Tibial artery (tissue), 4 donors: ENCODE measurements at regions not wholly inside any gene's neighbourhood (a gene's known extent, or its start where the extent isn't known, plus 50 kb on each side); places are given as distances from the start of the nearest gene placed in this dataset.
"Not testable (repeated sequence)": the region's sequence is repeated elsewhere in the genome, so short reads cannot be mapped to it uniquely, and the experiment has no call there.

Experiments used
- DNase-seq, 2 donors: peaks; one replicate each; pipeline ENCODE4 v3.0.0-alpha.2; 2019
- H3K27ac ChIP-seq, 2 donors: fragments of 200-600 bp; sonication (generic) in 1 of 2; 1 replicate in 1 of 2; 2 replicates in 1 of 2; pipeline ENCODE4 v1.5.1; 2018 to 2019; ENCODE audit warnings: mild to moderate bottlenecking in 1 of 2
- H3K27me3 ChIP-seq, 2 donors: fragments of 200-600 bp; sonication (generic) in 1 of 2; one replicate each; pipeline versions ENCODE4 v1.5.1 to v1.6.0; 2016 to 2019
- H3K36me3 ChIP-seq, 3 donors: fragments of 200-600 bp; sonication (generic) in 2 of 3; one replicate each; pipeline ENCODE4 v1.5.1; 2016 to 2019; ENCODE audit warnings: mild to moderate bottlenecking in 2 of 3
- H3K4me1 ChIP-seq, 4 donors: fragments of 200-600 bp; sonication (generic) in 2 of 4; 1 replicate in 3 of 4; 2 replicates in 1 of 4; pipeline ENCODE4 v1.5.1; 2016 to 2019
- H3K4me3 ChIP-seq, 2 donors: fragments of 200-600 bp; sonication (generic) in 1 of 2; 1 replicate in 1 of 2; 2 replicates in 1 of 2; pipeline ENCODE4 v1.5.1; 2018 to 2019; ENCODE audit warnings: mild to moderate bottlenecking in 2 of 2
- H3K9me3 ChIP-seq, 3 donors: fragments of 200-600 bp; sonication (generic) in 1 of 3; one replicate each; pipeline ENCODE4 v1.5.1; 2016 to 2019
- CTCF ChIP-seq, 2 experiments: fragments of 200-600 bp in 1 of 2; fragments of 450-650 bp in 1 of 2; IDR thresholded peaks; one replicate each; pipeline ENCODE4 v1.5.1; 2017 to 2019; ENCODE audit warnings: antibody characterized with exemption in 2 of 2, mild to moderate bottlenecking in 1 of 2, moderate library complexity in 1 of 2
- intact Hi-C: fragments of 100-400 bp; cut with DNase I; formaldehyde crosslinking; loops from one replicate; pipeline ENCODE4 v1.15.0; 2023; ENCODE audit warnings: low total_unique reads

DNA sequence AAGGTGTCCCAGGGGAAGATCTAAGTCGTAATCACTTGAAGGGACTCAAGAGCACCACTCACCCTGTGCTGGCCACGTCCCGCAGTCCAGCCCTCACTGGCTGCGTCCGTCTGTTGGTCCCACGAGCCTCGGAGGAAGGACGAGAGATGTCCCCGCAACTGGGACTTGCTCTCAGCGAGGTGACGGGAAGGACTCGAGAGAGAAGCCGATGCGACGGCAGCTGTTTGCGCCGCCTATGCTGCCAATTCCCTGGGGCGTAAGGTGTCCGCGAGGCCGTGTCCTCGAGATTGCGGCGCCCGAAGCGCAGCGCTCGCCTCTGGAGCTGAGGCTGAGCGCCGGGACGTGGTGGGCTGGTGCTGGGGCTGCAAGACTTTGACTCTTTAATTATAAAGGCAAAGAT is 100.6 kb upstream of the SEMA3E start:
- no peak for TF ChIP-seq CTCF (IDR thresholded peaks at IDR 0.05)
- no peaks in the 10 kb centered on the region for H3K4me1 ChIP-seq
- H3K27ac ChIP-seq, result no peak overlapping the region
- H3K4me3 ChIP-seq, result no peak overlapping the region
- H3K9me3 ChIP-seq, result no peaks in the 10 kb centered on the region
- DNase-seq, result no peak
- intact Hi-C loops, result no loop called here
- H3K36me3 ChIP-seq, result no peaks in the 10 kb centered on the region
- H3K27me3 ChIP-seq, result no peaks in the 10 kb centered on the region

DNA sequence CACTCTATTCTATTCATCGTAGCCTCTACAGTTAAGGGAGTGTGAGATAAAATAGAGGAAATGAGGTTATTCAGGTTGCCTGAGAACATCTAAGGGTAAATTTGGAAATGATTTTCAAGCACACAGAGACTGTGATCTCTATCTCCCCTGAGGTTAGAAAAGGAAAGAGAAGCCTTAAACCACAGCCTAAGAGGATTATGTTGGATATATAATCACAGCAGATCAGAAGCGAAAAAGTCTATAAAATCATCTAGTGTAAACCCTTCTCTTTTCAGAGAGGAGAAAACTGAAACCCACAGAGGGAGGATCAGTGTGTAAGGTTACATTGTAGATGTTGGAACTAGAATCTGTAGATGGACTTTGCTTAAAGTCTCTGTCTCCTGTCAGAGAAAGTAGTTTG is 90.6 kb upstream of the SEMA3E start:
- no peak for TF ChIP-seq CTCF (IDR thresholded peaks at IDR 0.05)
- DNase-seq, result no peak

DNA sequence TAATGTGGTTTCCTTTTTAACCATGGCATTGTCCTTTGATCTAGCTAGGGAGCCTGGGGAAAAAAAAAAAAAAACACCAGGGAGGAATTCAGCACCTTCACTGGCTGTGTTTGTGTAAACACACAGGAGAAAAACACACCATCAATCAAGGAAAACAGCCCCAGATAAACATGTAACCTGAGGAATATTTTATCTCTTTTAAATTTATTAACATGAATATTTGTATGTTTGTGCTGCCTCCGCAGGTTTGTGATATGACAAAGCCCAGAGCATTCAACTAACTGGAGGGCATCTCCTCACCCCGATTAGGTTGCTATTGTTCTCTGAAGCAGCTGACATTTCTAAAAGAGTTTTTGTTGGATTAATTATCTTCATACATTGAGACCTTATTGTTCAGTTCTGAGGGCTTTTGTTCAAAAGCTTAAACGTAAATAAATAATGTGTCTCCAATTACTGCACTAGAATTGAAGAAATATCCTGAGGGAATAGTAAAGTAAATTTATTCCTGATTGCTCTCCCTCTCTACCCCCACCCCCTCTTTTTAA is 89.4 kb upstream of the SEMA3E start:
- no peak for TF ChIP-seq CTCF (IDR thresholded peaks at IDR 0.05)
- Histone ChIP-seq H3K9me3 (no peaks in the 10 kb centered on the region), H3K4me3 (no peak overlapping the region), H3K27ac (no peak overlapping the region), H3K4me1 (no peaks in the 10 kb centered on the region), H3K36me3 (no peaks in the 10 kb centered on the region), H3K27me3 (no peaks in the 10 kb centered on the region)
- intact Hi-C loops, result no loop called here
- DNase-seq, result no peak

More for the DNA sequence above, 90.6 kb upstream of the SEMA3E start:
- Histone ChIP-seq H3K36me3 (no peaks in the 10 kb centered on the region), H3K27ac (no peak overlapping the region), H3K4me3 (no peak overlapping the region), H3K4me1 (no peaks in the 10 kb centered on the region), H3K9me3 (no peaks in the 10 kb centered on the region), H3K27me3 (no peaks in the 10 kb centered on the region)
- intact Hi-C loops, result no loop called here

DNA sequence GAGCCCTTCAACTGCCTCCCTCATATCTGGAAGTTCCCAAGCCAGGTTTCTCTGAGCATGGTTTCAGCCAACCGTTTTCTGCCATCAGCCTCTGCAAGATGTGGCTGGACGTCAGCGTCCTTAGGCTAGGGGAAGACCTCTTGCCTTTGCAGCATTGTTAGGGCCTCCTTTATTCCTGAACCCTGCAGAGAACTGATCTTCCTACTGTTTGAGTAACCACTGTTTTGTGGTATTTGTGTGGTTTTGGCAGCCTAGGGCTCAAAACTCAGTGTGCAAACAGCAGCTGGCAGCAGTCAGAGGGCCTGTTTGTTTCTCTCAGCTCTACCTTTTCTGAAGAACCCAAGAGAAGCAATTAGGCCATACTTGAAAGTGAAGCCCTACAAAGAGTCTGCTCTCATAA is 83.4 kb upstream of the SEMA3E start:
- Histone ChIP-seq H3K36me3 (no peaks in the 10 kb centered on the region), H3K9me3 (no peaks in the 10 kb centered on the region), H3K27ac (no peak overlapping the region), H3K4me1 (no peaks in the 10 kb centered on the region), H3K27me3 (no peaks in the 10 kb centered on the region), H3K4me3 (no peak overlapping the region)
- no peak for DNase-seq
- TF ChIP-seq CTCF (IDR thresholded peaks at IDR 0.05), result no peak
- intact Hi-C loops, result no loop called here

DNA sequence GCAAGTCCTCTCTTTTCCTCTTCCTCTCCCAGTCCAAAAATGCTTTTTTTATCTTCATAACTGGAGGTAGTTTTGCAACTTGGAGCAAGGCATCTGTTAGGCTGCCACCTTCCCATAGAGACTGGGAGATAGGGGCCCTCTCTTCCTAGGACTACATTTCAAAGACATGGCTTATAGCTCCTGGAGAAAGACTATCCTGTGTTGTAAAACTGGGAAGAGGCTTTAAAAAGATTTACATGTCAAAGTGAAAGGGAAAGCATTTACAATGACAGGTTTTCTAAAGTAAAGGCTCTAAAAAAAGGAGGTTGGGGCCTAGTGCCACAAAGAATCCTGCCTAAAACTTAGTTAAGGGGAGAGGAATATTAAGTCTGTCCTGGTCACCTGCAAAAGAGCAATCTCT is 82.2 kb upstream of the SEMA3E start:
- intact Hi-C loops, result no loop called here
- Histone ChIP-seq H3K27ac (no peak overlapping the region), H3K36me3 (no peaks in the 10 kb centered on the region), H3K4me3 (no peak overlapping the region), H3K27me3 (no peaks in the 10 kb centered on the region), H3K4me1 (no peaks in the 10 kb centered on the region), H3K9me3 (no peaks in the 10 kb centered on the region)
- no peak for TF ChIP-seq CTCF (IDR thresholded peaks at IDR 0.05)
- DNase-seq, result no peak

DNA sequence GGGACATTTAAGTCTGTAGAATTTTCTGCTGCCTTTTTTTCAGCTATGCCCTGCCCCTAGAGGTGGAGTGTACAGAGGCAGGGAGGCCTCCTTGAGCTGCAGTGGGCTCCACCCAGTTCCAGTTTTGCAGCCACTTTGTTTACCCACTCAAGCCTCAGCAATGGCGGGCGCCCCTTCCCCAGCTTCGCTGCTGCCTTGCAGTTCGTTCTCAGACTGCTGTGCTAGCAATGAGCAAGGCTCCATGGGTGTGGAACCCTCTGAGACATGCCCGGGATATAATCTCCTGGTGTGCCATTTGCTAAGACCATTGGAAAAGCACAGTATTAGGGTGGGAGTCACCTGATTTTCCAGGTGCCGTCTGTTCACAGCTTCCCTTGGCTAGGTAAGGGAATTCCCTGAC is 68.0 kb upstream of the SEMA3E start:
- H3K27me3 ChIP-seq, H3K4me1 ChIP-seq, intact Hi-C loops, H3K27ac ChIP-seq, DNase-seq, H3K36me3 ChIP-seq, H3K9me3 ChIP-seq, H3K4me3 ChIP-seq: not testable (repeated sequence)
